Activated CD4-positive, alpha-beta memory T cell treated with anti-CD3 and anti-CD28 coated beads for 36 hours (primary cell): ENCODE measurements at regions not wholly inside any gene's neighbourhood (a gene's known extent, or its start where the extent isn't known, plus 50 kb on each side); places are given as distances from the start of the nearest gene placed in this dataset.

Experiments
- CTCF ChIA-PET: fragments of 350-600 bp; sonication (Branson Sonifier 250); formaldehyde crosslinking; loops from one replicate; lab custom pipeline; 2021; ENCODE audit warnings: antibody characterized with exemption, inconsistent platforms; lab: Charles Lee
- POLR2A ChIA-PET: fragments of 350-600 bp; sonication (Branson Sonifier 250); formaldehyde crosslinking; loops from one replicate; lab custom pipeline; 2021; ENCODE audit warnings: antibody characterized with exemption; lab: Charles Lee
- DNase-seq: peaks from one replicate; pipeline ENCODE4 v3.0.0-alpha.2; 2020
- H3K27ac Mint-ChIP-seq: one replicate; pipeline ENCODE4 v1.8.0; 2021; ENCODE audit warnings: mixed read lengths
- H3K27me3 Mint-ChIP-seq: one replicate; pipeline ENCODE4 v1.8.0; 2021; ENCODE audit warnings: mixed read lengths
- H3K36me3 Mint-ChIP-seq: one replicate; pipeline ENCODE4 v1.8.0; 2021; ENCODE audit warnings: mixed read lengths
- H3K4me1 Mint-ChIP-seq: one replicate; pipeline ENCODE4 v1.8.0; 2021; ENCODE audit warnings: low read depth, mixed read lengths
- H3K4me3 Mint-ChIP-seq: one replicate; pipeline ENCODE4 v1.8.0; 2021; ENCODE audit warnings: mild to moderate bottlenecking, mixed read lengths
- H3K9me3 Mint-ChIP-seq: one replicate; pipeline ENCODE4 v1.8.0; 2021; ENCODE audit warnings: mixed read lengths
- intact Hi-C: fragments of 100-400 bp; cut with micrococcal nuclease; formaldehyde crosslinking; loops from one replicate; pipeline ENCODE4 v1.15.1; 2023

DNA sequence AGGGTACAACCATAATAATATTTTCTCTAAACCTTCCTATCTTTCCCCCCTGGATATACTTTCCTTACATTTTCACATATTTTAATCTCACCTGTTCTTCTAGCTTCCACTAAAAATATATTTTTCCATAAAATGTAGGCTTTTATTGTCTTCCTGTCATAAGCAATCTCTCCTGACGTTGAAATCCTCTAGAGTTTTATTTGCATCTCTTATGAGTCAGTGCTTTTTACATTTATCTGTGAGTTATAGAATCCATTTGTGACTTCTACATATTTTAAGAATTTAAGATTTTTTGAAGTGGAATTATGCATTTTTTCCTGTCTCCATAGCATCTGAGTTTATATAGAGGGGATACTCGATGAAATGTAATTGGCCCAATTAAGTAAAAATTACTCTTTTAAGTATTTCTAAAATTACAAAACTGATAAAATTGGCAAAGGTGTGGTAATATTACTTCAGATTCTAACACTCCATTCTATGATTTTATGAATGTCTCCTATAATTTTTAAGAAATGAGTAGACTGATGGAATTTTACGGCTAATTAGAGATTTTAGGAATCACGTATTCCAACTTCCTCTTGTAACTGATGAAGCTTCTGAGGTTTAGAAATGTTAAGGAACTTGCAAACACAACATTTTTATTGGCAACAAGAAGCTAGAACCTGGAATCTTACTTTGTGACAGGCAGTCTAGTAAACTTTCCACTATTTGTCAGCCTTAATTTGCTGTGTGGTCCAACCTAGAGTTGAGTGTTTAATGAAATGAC, 422.9 kb upstream of the SEMA3A start:
- Mint-ChIP-seq H3K4me3 (no peak overlapping the region), H3K9me3 (peaks cover 3% of the 10 kb centered on the region), H3K4me1 (no peaks in the 10 kb centered on the region), H3K27me3 (no peaks in the 10 kb centered on the region), H3K36me3 (no peaks in the 10 kb centered on the region), H3K27ac (no peak overlapping the region)
- intact Hi-C loops = no loop called here
- CTCF ChIA-PET = no interaction called here
- DNase-seq = no peak
- POLR2A ChIA-PET = no interaction called here

- CTCF ChIA-PET = no interaction called here
- no peaks in the 10 kb centered on the region for H3K4me1 Mint-ChIP-seq
Measured at GRCh38 chr7:84614821-84615501, 420.4 kb upstream of the SEMA3A start.

DNA sequence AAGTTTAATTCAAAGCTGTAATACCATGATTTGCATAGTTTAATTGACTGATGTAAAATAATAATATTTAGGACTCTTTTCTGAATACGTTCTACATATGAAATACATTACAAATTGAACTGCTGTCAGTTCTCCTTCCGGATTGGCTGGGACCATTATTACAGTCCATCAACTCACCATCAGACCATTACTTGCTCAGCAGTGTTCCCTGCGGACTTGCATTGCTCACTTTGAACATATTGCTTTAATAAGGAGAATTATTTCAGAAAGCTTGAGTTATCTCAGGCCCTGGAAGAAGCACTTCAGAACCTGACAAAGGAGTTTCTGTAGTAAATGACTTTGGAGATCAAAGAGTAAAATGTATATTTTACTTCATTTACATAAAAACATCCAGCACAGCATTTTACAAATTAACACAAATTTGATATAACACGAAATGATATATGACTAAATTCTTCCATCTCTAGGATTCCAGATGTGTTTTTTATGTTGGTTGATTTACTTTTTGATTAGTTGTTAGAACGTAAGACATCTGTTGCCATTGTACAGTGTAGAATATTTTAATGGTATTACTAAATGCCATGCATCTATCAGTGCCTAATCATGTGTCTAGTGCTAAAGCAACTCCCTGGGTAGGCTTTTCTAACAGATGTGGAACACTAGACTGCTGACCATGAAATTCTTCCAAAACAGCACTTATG, 418.5 kb upstream of the SEMA3A start:
- no peak overlapping the region for H3K27ac Mint-ChIP-seq
- H3K9me3 Mint-ChIP-seq = peaks cover 3% of the 10 kb centered on the region
- intact Hi-C loops = no loop called here
- H3K27me3 Mint-ChIP-seq = no peaks in the 10 kb centered on the region
- ChIA-PET CTCF (no interaction called here), POLR2A (no interaction called here)
- H3K4me1 Mint-ChIP-seq = no peaks in the 10 kb centered on the region
- H3K4me3 Mint-ChIP-seq = no peak overlapping the region
- no peaks in the 10 kb centered on the region for H3K36me3 Mint-ChIP-seq
- no peak for DNase-seq

More at GRCh38 chr7:84614821-84615501, 420.4 kb upstream of the SEMA3A start:
- H3K27ac Mint-ChIP-seq = no peak overlapping the region
- no peaks in the 10 kb centered on the region for H3K27me3 Mint-ChIP-seq
- no peak for DNase-seq
- no peak overlapping the region for H3K4me3 Mint-ChIP-seq
- peaks cover 3% of the 10 kb centered on the region for H3K9me3 Mint-ChIP-seq
- intact Hi-C loops = no loop called here
- POLR2A ChIA-PET = no interaction called here
- no peaks in the 10 kb centered on the region for H3K36me3 Mint-ChIP-seq

GRCh38 chr7:84611391-84611790, 416.8 kb upstream of the SEMA3A start:
- H3K27me3 Mint-ChIP-seq = no peaks in the 10 kb centered on the region
- no peaks in the 10 kb centered on the region for H3K4me1 Mint-ChIP-seq
- ChIA-PET POLR2A (no interaction called here), CTCF (no interaction called here)
- no peak overlapping the region for H3K4me3 Mint-ChIP-seq
- intact Hi-C loops = no loop called here
- peaks cover 3% of the 10 kb centered on the region for H3K9me3 Mint-ChIP-seq
- H3K36me3 Mint-ChIP-seq = no peaks in the 10 kb centered on the region
- DNase-seq = no peak
- H3K27ac Mint-ChIP-seq = no peak overlapping the region

- Mint-ChIP-seq H3K4me1 (no peaks in the 10 kb centered on the region), H3K4me3 (no peak overlapping the region), H3K36me3 (no peaks in the 10 kb centered on the region), H3K27me3 (no peaks in the 10 kb centered on the region), H3K9me3 (no peaks in the 10 kb centered on the region), H3K27ac (no peak overlapping the region)
- intact Hi-C loops = no loop called here
- ChIA-PET CTCF (no interaction called here), POLR2A (no interaction called here)
- DNase-seq = no peak
Measured at GRCh38 chr7:84610390-84610789, 415.8 kb upstream of the SEMA3A start.

GRCh38 chr7:84605301-84605700, 410.7 kb upstream of the SEMA3A start:
- ChIA-PET POLR2A (no interaction called here), CTCF (no interaction called here)
- no peak overlapping the region for H3K27ac Mint-ChIP-seq
- H3K36me3 Mint-ChIP-seq = no peaks in the 10 kb centered on the region
- no peaks in the 10 kb centered on the region for H3K4me1 Mint-ChIP-seq
- no peak for DNase-seq
- intact Hi-C loops = no loop called here
- H3K27me3 Mint-ChIP-seq = no peaks in the 10 kb centered on the region
- H3K9me3 Mint-ChIP-seq = peaks cover 11% of the 10 kb centered on the region
- no peak overlapping the region for H3K4me3 Mint-ChIP-seq

DNA sequence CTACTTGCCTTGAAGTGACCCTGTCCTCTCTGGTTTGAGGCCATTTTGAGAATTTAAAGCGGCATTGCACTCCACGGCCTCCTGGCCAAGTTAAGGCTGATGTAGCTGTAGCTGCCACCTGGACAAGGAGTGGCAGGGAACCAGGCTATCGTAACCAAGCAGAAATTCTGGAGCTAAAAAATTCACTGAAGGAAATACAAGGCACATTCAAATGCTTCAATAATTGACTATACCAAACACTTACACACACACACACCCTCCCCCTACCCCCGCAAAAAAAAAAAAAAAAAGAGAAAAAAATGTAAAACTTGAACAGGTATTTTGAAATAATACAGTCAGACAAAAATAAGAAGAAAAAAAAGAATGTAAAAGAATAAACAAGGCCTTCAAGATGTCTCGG, 409.0 kb upstream of the SEMA3A start:
- Mint-ChIP-seq H3K27ac (no peak overlapping the region), H3K4me3 (no peak overlapping the region), H3K36me3 (no peaks in the 10 kb centered on the region), H3K9me3 (peaks cover 11% of the 10 kb centered on the region), H3K27me3 (no peaks in the 10 kb centered on the region), H3K4me1 (no peaks in the 10 kb centered on the region)
- no peak for DNase-seq
- ChIA-PET CTCF (no interaction called here), POLR2A (no interaction called here)
- intact Hi-C loops = no loop called here

DNA sequence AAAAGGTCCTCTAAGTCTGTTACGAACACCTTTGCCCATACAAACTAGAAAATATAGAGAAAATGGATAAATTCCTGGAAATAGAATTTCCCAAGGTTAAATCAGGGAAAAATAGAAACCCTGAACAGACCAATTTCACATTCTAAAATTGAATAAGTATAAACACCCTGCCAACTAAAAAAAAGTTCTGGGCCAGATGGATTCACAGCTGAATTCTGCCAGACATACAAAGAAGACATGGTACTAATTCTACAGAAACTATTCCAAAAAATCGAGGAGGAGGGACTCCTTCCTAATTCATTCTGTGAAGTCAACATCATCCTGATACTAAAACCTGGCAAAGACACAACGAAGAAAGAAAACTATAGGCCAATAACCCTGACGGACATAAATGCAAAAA, 400.4 kb upstream of the SEMA3A start:
- H3K27me3 Mint-ChIP-seq = no peaks in the 10 kb centered on the region
- no peaks in the 10 kb centered on the region for H3K36me3 Mint-ChIP-seq
- H3K27ac Mint-ChIP-seq = no peak overlapping the region
- no peak for DNase-seq
- POLR2A ChIA-PET = no interaction called here
- intact Hi-C loops = no loop called here
- CTCF ChIA-PET = no interaction called here
- no peaks in the 10 kb centered on the region for H3K4me1 Mint-ChIP-seq
- H3K9me3 Mint-ChIP-seq = peaks cover 1% of the 10 kb centered on the region
- H3K4me3 Mint-ChIP-seq = no peak overlapping the region

DNA sequence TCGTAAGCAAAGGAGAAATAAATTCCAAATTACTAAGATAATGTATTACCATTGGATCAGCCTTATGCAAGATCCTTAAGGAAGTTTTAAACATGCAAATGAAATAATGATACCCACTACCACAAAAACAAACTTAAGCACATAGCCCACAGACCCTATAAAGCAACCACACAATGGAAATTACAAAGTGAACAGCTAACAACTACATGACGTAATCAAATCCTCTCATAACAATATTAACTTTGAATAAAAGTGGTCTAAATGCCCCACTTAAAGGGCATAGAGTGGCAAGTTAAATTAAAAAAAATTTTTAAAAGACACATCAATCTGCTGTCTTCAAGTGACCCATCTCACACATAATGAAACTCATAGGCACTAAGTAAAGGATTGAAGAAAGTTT, 397.3 kb upstream of the SEMA3A start:
- no peak overlapping the region for H3K4me3 Mint-ChIP-seq
- H3K36me3 Mint-ChIP-seq = no peaks in the 10 kb centered on the region
- DNase-seq = no peak
- no peaks in the 10 kb centered on the region for H3K27me3 Mint-ChIP-seq
- no peaks in the 10 kb centered on the region for H3K4me1 Mint-ChIP-seq
- ChIA-PET CTCF (no interaction called here), POLR2A (no interaction called here)
- H3K27ac Mint-ChIP-seq = no peak overlapping the region
- peaks cover 2% of the 10 kb centered on the region for H3K9me3 Mint-ChIP-seq
- intact Hi-C loops = no loop called here

DNA sequence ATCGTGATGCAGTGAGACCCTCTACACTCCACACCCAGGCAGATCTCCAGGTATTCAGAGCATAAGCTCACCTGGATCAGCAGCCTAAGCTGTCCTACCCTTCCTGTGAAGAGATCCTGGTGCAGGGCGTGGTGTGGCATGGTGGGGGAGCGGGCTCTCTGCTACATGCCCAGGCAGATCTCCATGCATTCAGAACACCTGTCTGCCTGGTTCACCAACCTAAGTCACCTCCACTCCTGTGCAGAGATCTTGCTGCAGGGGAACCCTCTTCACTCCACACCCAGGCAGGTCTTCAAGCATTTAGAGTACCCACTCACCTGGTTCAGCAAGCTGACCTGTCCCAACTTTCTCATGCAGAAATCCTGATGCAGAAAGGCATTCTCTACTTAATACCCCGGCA, 394.4 kb upstream of the SEMA3A start:
- Mint-ChIP-seq H3K9me3 (peaks cover 2% of the 10 kb centered on the region), H3K27me3 (no peaks in the 10 kb centered on the region), H3K27ac (no peak overlapping the region), H3K4me3 (no peak overlapping the region), H3K36me3 (no peaks in the 10 kb centered on the region), H3K4me1 (no peaks in the 10 kb centered on the region)
- POLR2A ChIA-PET = no interaction called here
- intact Hi-C loops = no loop called here
- DNase-seq = no peak
- CTCF ChIA-PET = no interaction called here

DNA sequence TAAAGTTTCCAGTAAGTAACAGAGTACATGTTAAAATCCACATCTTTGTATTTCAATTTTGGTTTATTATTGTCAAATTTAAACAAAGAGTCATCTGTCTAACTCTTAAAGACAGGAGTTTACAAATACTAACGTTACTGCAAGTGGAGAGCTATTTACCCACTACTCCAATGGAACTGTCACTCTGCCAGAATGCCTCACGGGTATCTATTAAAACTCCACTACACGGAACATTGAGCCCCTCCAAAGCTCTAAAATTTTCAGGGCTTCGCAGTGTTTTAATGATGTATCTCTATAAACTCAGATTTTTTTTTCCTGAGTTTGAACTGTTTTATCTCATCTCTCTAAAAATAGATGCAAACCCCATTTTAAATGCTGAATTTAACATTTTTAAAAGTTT, 388.7 kb upstream of the SEMA3A start:
- Mint-ChIP-seq H3K4me1 (no peaks in the 10 kb centered on the region), H3K27ac (no peak overlapping the region), H3K27me3 (no peaks in the 10 kb centered on the region), H3K4me3 (no peak overlapping the region), H3K9me3 (peaks cover 3% of the 10 kb centered on the region), H3K36me3 (no peaks in the 10 kb centered on the region)
- CTCF ChIA-PET = no interaction called here
- intact Hi-C loops = no loop called here
- DNase-seq = no peak
- POLR2A ChIA-PET = no interaction called here

- peaks cover 3% of the 10 kb centered on the region for H3K9me3 Mint-ChIP-seq
- no peak for DNase-seq
- CTCF ChIA-PET = no interaction called here
- no peaks in the 10 kb centered on the region for H3K4me1 Mint-ChIP-seq
- no peaks in the 10 kb centered on the region for H3K36me3 Mint-ChIP-seq
- no peak overlapping the region for H3K27ac Mint-ChIP-seq
- POLR2A ChIA-PET = no interaction called here
- H3K27me3 Mint-ChIP-seq = no peaks in the 10 kb centered on the region
- intact Hi-C loops = no loop called here
- H3K4me3 Mint-ChIP-seq = no peak overlapping the region
Measured at GRCh38 chr7:84582747-84583146, 388.2 kb upstream of the SEMA3A start.
